ENCODE measurements at regions not wholly inside any gene's neighbourhood (a gene's known extent, or its start where the extent isn't known, plus 50 kb on each side); places are given as distances from the start of the nearest gene placed in this dataset.
"Not testable (repeated sequence)": the region's sequence is repeated elsewhere in the genome, so short reads cannot be mapped to it uniquely, and the experiment has no call there.

- Histone ChIP-seq H3K4me3 (ENCODE audit: low read depth, low read length) (no peak overlapping the region), H3K36me3 (ENCODE audit: control insufficient read depth, insufficient read depth, low read length) (no peaks in the 10 kb centered on the region), H3K27me3 (ENCODE audit: control insufficient read depth, insufficient read depth, low read length) (no peaks in the 10 kb centered on the region)
- TF ChIP-seq CTCF (IDR thresholded peaks at IDR 0.05; ENCODE audit: insufficient read depth, low read length, poor library complexity, severe bottlenecking) = no peak
- DNase-seq (ENCODE audit: low read depth) = no peak
These were observed 391.6 kb upstream of the FKBP1C start for GRCh38 chr6:62819640-62820039.

- Histone ChIP-seq H3K36me3 (ENCODE audit: control insufficient read depth, insufficient read depth, low read length) (no peaks in the 10 kb centered on the region), H3K4me3 (ENCODE audit: low read depth, low read length) (no peak overlapping the region), H3K27me3 (ENCODE audit: control insufficient read depth, insufficient read depth, low read length) (no peaks in the 10 kb centered on the region)
- DNase-seq (ENCODE audit: low read depth) = peak; percentile 19
- TF ChIP-seq CTCF (IDR thresholded peaks at IDR 0.05; ENCODE audit: insufficient read depth, low read length, poor library complexity, severe bottlenecking) = no peak
These were observed 402.5 kb upstream of the FKBP1C start for GRCh38 chr6:62808565-62809293.

- no peak overlapping the region for H3K4me3 ChIP-seq (ENCODE audit: low read depth, low read length)
- no peaks in the 10 kb centered on the region for H3K27me3 ChIP-seq (ENCODE audit: control insufficient read depth, insufficient read depth, low read length)
- H3K36me3 ChIP-seq (ENCODE audit: control insufficient read depth, insufficient read depth, low read length) = no peaks in the 10 kb centered on the region
- TF ChIP-seq CTCF (IDR thresholded peaks at IDR 0.05; ENCODE audit: insufficient read depth, low read length, poor library complexity, severe bottlenecking) = no peak
- peak; percentile 21 for DNase-seq (ENCODE audit: low read depth)
These were observed 405.8 kb upstream of the FKBP1C start for GRCh38 chr6:62805431-62805830.

GRCh38 chr6:62803094-62803493 is 408.2 kb upstream of the FKBP1C start:
- Histone ChIP-seq H3K27me3 (ENCODE audit: control insufficient read depth, insufficient read depth, low read length) (no peaks in the 10 kb centered on the region), H3K4me3 (ENCODE audit: low read depth, low read length) (no peak overlapping the region), H3K36me3 (ENCODE audit: control insufficient read depth, insufficient read depth, low read length) (no peaks in the 10 kb centered on the region)
- no peak for DNase-seq (ENCODE audit: low read depth)
- TF ChIP-seq CTCF (IDR thresholded peaks at IDR 0.05; ENCODE audit: insufficient read depth, low read length, poor library complexity, severe bottlenecking) = no peak

GRCh38 chr6:62797190-62797589 is 414.1 kb upstream of the FKBP1C start:
- Histone ChIP-seq H3K27me3 (ENCODE audit: control insufficient read depth, insufficient read depth, low read length) (no peaks in the 10 kb centered on the region), H3K4me3 (ENCODE audit: low read depth, low read length) (no peak overlapping the region), H3K36me3 (ENCODE audit: control insufficient read depth, insufficient read depth, low read length) (no peaks in the 10 kb centered on the region)
- no peak for TF ChIP-seq CTCF (IDR thresholded peaks at IDR 0.05; ENCODE audit: insufficient read depth, low read length, poor library complexity, severe bottlenecking)
- DNase-seq (ENCODE audit: low read depth) = no peak

DNA sequence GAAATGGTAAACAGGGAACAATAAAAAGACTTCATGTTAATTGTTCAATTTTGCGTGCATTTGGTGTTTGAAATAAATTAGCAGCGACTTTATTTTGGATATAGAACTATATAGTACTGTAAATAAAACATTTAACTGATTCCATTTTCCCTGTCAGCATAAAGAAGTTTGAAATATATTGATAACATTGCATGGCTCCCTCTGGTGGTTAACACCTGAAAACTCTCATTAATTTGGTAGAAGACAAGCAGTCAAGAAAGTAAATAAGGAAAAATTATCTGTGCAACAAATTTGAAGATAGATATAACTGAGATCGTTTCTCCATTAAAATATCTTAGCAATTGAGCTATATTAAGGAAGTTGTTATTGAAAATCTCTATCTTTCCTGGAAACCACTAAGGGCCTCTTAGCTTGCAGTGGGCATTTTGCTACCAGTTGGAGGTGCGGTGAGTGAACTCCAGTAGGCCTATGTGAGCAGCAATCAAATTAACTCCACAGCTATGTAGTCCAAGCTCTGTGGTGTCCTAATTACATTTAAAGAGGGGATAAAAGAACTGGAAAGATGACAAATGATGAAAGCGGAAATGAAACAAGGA is 435.7 kb upstream of the FKBP1C start:
- H3K4me3 ChIP-seq (ENCODE audit: low read depth, low read length) = no peak overlapping the region
- H3K27me3 ChIP-seq (ENCODE audit: control insufficient read depth, insufficient read depth, low read length) = no peaks in the 10 kb centered on the region
- H3K36me3 ChIP-seq (ENCODE audit: control insufficient read depth, insufficient read depth, low read length) = no peaks in the 10 kb centered on the region
- peak; percentile 51 for TF ChIP-seq CTCF (IDR thresholded peaks at IDR 0.05; ENCODE audit: insufficient read depth, low read length, poor library complexity, severe bottlenecking)
- no peak for DNase-seq (ENCODE audit: low read depth)

DNA sequence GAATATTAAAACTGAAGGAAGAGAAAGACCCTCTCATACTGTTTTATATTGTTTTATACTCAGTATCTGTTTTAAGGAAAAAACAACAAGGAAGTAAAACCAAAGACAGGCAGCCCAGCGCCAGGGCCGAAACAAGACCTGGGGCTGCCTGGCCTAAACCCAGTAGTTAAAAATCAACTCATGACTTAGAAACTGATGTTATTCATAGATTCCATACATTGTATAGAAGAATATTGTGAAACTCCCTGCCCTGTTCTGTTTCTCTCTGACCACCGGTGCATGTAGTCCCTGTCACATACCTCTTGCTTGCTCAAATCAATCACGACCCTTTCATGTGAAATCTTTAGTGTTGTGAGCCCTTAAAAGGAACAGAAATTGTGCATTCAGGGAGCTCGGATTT is 445.1 kb upstream of the FKBP1C start:
- not testable (repeated sequence) for DNase-seq (ENCODE audit: low read depth); H3K4me3 ChIP-seq (ENCODE audit: low read depth, low read length); H3K27me3 ChIP-seq (ENCODE audit: control insufficient read depth, insufficient read depth, low read length); H3K36me3 ChIP-seq (ENCODE audit: control insufficient read depth, insufficient read depth, low read length)
